A549 (cell line): ENCODE measurements at regions not wholly inside any gene's neighbourhood (a gene's known extent, or its start where the extent isn't known, plus 50 kb on each side); places are given as distances from the start of the nearest gene placed in this dataset.

Source experiments
- CHD2 ChIP-seq: fragments of 150-350 bp; IDR thresholded peaks from 2 replicates; pipeline ENCODE4 v1.6.1; 2014; ENCODE audit warnings: low read length; ENCODE audit not compliant: partially characterized antibody
- HDAC2 ChIP-seq: fragments of 200-600 bp; sonication (generic); IDR thresholded peaks from 2 replicates; pipeline ENCODE4 v1.6.1; 2016
- ZFP36 ChIP-seq: fragments of 450-650 bp; IDR thresholded peaks from 2 replicates; pipeline ENCODE4 v1.6.1; 2014; ENCODE audit warnings: borderline replicate concordance; ENCODE audit not compliant: partially characterized antibody
- ZSCAN20 ChIP-seq: fragments of 250-450 bp; sonication (Bioruptor Pico); IDR thresholded peaks from 2 replicates; pipeline ENCODE4 v1.8.0; 2022; ENCODE audit warnings: mild to moderate bottlenecking, moderate library complexity
- TF ChIP-seq, protein P1 (sequence below): fragments of >200 bp; sonication (Bioruptor Twin); formaldehyde crosslinking; IDR thresholded peaks from 3 replicates; pipeline ENCODE4 v1.5.1; 2016

DNA sequence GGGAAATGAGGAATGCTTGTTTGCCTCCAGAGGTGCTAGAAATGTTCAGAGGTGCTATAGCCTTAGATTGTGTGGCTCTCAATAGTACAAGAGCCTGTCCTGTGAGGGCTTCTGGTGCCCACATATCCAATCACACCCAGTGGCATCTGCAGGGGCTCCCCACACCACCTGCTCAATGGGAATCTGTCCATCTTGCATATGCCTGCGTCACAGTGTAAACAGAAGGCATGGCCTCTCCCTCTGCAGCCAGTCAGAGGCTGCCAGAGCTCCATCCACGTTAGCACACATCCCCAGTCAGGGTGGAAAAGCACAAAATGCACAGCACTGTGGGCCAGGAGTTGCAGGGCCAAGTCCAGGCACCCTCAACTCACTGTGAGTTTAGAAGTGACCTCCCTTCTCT, 113.6 kb upstream of the GRIK3 start:
- TF ChIP-seq CHD2 (no peak), ZSCAN20 (no peak), ZFP36 (no peak), HDAC2 (no peak)
- TF ChIP-seq, protein P1, sequence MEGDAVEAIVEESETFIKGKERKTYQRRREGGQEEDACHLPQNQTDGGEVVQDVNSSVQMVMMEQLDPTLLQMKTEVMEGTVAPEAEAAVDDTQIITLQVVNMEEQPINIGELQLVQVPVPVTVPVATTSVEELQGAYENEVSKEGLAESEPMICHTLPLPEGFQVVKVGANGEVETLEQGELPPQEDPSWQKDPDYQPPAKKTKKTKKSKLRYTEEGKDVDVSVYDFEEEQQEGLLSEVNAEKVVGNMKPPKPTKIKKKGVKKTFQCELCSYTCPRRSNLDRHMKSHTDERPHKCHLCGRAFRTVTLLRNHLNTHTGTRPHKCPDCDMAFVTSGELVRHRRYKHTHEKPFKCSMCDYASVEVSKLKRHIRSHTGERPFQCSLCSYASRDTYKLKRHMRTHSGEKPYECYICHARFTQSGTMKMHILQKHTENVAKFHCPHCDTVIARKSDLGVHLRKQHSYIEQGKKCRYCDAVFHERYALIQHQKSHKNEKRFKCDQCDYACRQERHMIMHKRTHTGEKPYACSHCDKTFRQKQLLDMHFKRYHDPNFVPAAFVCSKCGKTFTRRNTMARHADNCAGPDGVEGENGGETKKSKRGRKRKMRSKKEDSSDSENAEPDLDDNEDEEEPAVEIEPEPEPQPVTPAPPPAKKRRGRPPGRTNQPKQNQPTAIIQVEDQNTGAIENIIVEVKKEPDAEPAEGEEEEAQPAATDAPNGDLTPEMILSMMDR: no peak
